GM23248 (cell line): ENCODE measurements at regions not wholly inside any gene's neighbourhood (a gene's known extent, or its start where the extent isn't known, plus 50 kb on each side); places are given as distances from the start of the nearest gene placed in this dataset.

ENCODE experiments used
- EZH2 ChIP-seq: fragments of 200-600 bp; sonication (generic); IDR thresholded peaks from 2 replicates; pipeline ENCODE4 v1.6.1; 2018; ENCODE audit warnings: antibody characterized with exemption, mild to moderate bottlenecking; ENCODE audit not compliant: insufficient read depth, poor library complexity, severe bottlenecking
- EZH2phosphoT487 ChIP-seq: fragments of 200-600 bp; sonication (generic); IDR thresholded peaks from 2 replicates; pipeline ENCODE4 v1.6.1; 2018; ENCODE audit warnings: antibody characterized with exemption, moderate library complexity, mild to moderate bottlenecking, low read depth; ENCODE audit not compliant: insufficient read depth

DNA sequence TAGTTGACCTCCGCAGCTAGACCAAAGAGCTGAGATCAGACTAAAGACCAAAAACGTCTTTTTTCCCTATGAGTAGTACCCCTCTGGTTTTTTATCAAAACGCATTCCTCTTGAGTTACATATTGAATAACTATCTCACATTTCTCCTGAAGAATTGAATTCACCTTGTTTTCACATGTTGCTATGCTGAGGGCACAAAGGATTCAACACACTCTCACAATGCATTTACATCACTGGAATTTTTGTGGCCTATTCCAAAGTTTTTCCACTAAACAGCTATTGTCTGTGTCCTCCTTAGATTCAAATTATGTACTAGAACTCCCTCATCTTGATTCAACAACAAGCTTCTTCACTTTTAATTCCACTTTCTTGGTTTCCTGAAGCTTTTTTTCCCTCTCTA lies 112.5 kb downstream of the RSL24D1 start:
- TF ChIP-seq EZH2 (no peak), EZH2phosphoT487 (no peak)
